Hematopoietic multipotent progenitor cell treated with erythropoietin and hydrocortisone succinate and interleukin-3 and kit ligand, for 8 days (in vitro differentiated cells): ENCODE measurements at regions not wholly inside any gene's neighbourhood (a gene's known extent, or its start where the extent isn't known, plus 50 kb on each side); places are given as distances from the start of the nearest gene placed in this dataset.
"Not testable (repeated sequence)": the region's sequence is repeated elsewhere in the genome, so short reads cannot be mapped to it uniquely, and the experiment has no call there.

Source experiments
- DNase-seq: peaks from one replicate; pipeline ENCODE4 v3.0.0-alpha.2; 2015

GRCh38 chr4:130029442-130029841 lies 933.5 kb downstream of the C4orf33 start:
- DNase-seq, result no peak

GRCh38 chr4:130031858-130032257 lies 935.9 kb downstream of the C4orf33 start:
- no peak for DNase-seq

GRCh38 chr4:130033657-130034056 lies 937.7 kb downstream of the C4orf33 start:
- DNase-seq, result not testable (repeated sequence)

- DNase-seq, result no peak
Measured at GRCh38 chr4:130034876-130035275, 938.9 kb downstream of the C4orf33 start.

- no peak for DNase-seq
Measured at GRCh38 chr4:130035391-130035790, 939.4 kb downstream of the C4orf33 start.

GRCh38 chr4:130037866-130038265 lies 941.9 kb downstream of the C4orf33 start:
- DNase-seq, result not testable (repeated sequence)

GRCh38 chr4:130038540-130038939 lies 942.6 kb downstream of the C4orf33 start:
- not testable (repeated sequence) for DNase-seq

GRCh38 chr4:130043732-130044160 lies 947.8 kb downstream of the C4orf33 start:
- DNase-seq, result no peak

- no peak for DNase-seq
Measured at GRCh38 chr4:130044788-130045531, 949.0 kb downstream of the C4orf33 start.

GRCh38 chr4:130053723-130054122 lies 957.8 kb downstream of the C4orf33 start:
- DNase-seq, result no peak

- DNase-seq, result no peak
Measured at GRCh38 chr4:130054908-130055307, 959.0 kb downstream of the C4orf33 start.

- no peak for DNase-seq
Measured at GRCh38 chr4:130056286-130056685, 960.3 kb downstream of the C4orf33 start.

GRCh38 chr4:130064471-130064870 lies 968.5 kb downstream of the C4orf33 start:
- no peak for DNase-seq

- no peak for DNase-seq
Measured at GRCh38 chr4:130067419-130067818, 971.5 kb downstream of the C4orf33 start.

- DNase-seq, result no peak
Measured at GRCh38 chr4:130068072-130068471, 972.1 kb downstream of the C4orf33 start.

GRCh38 chr4:130071746-130072145 lies 975.8 kb downstream of the C4orf33 start:
- no peak for DNase-seq

- no peak for DNase-seq
Measured at GRCh38 chr4:130073145-130073790, 977.3 kb downstream of the C4orf33 start.

GRCh38 chr4:130074096-130074495 lies 978.1 kb downstream of the C4orf33 start:
- no peak for DNase-seq

- DNase-seq, result no peak
Measured at GRCh38 chr4:130077275-130077674, 981.3 kb downstream of the C4orf33 start.

GRCh38 chr4:130079027-130079426 lies 983.1 kb downstream of the C4orf33 start:
- DNase-seq, result not testable (repeated sequence)

- no peak for DNase-seq
Measured at GRCh38 chr4:130080872-130081451, 985.0 kb downstream of the C4orf33 start.

GRCh38 chr4:130090427-130090826 lies 994.5 kb downstream of the C4orf33 start:
- DNase-seq, result no peak

GRCh38 chr4:130092187-130093015 lies 996.4 kb downstream of the C4orf33 start:
- no peak for DNase-seq
